ENCODE measurements at regions not wholly inside any gene's neighbourhood (a gene's known extent, or its start where the extent isn't known, plus 50 kb on each side); places are given as distances from the start of the nearest gene placed in this dataset.

DNA sequence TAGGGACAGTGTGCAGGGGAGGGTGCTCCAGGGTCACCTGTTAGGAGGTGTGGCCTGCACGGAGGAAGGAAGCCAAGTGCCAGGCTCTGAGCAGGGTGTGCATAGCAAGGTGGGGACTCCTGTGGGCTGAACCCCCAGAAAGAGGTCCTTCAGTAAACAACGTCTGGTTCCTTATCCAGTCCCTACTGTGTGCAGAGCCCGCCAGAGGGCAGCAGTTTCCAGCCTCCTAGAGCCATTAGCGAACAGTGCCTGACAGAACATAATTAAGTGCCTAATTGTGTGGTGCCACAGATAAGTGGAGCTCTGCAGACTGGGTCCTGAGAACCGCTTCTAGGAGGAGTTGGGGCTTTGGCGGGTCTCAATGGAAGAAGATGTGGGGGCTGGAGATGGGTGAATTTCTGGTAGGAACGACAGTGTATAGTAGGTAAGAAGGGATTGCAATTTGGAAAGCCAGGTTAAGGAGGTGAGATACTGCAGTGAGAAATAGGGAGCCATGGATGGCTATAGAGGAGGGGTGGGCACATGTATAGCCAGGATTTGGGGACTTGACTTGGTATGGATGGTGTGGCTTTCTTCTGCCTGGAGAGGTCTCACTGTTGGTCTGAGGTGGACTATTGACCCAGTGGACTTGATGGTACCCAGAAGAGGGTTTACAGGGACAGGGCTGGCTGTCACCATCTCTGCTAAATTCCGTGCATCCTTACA, 323.1 kb downstream of the ZNF536 start:
- Histone ChIP-seq H3K9me3 (ENCODE audit: control insufficient read depth, insufficient read depth, low read length) (no peaks in the 10 kb centered on the region), H3K36me3 (ENCODE audit: insufficient read depth, low read length) (no peaks in the 10 kb centered on the region), H3K9ac (ENCODE audit: low read depth, low read length) (no peak overlapping the region), H3K4me1 (ENCODE audit: insufficient read depth, low read length) (peaks cover 10% of the 10 kb centered on the region)

DNA sequence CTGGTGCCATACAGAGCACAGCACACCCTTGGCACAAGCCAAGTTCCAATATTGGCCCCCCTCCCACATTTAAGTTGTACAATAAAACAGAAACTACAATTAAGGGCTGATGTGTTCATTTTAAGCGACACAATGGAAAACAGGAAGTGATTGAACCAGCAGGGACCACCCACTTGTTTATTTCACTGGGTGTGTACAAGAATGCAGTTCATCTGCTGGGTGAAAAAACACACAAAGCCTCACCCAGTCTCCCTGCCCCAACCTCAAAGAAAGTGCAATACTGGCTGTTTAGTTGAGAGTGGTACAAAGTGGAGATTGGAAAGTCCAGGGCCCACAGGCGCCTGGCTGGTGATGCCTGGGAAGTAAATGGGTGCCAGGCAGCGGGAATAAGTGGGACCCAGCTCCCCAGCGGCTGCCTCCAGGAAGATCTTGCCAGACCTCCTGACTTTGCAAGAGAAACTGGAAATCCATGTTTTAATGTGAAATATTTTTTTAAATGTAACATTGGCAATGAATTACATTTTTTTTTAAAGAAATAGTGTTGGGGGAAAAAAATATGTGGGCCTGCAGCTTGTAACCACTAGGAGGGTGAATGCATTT, 322.1 kb downstream of the ZNF536 start:
- Histone ChIP-seq H3K9me3 (ENCODE audit: control insufficient read depth, insufficient read depth, low read length) (no peaks in the 10 kb centered on the region), H3K36me3 (ENCODE audit: insufficient read depth, low read length) (no peaks in the 10 kb centered on the region), H3K9ac (ENCODE audit: low read depth, low read length) (no peak overlapping the region), H3K4me1 (ENCODE audit: insufficient read depth, low read length) (peaks cover 10% of the 10 kb centered on the region)

DNA sequence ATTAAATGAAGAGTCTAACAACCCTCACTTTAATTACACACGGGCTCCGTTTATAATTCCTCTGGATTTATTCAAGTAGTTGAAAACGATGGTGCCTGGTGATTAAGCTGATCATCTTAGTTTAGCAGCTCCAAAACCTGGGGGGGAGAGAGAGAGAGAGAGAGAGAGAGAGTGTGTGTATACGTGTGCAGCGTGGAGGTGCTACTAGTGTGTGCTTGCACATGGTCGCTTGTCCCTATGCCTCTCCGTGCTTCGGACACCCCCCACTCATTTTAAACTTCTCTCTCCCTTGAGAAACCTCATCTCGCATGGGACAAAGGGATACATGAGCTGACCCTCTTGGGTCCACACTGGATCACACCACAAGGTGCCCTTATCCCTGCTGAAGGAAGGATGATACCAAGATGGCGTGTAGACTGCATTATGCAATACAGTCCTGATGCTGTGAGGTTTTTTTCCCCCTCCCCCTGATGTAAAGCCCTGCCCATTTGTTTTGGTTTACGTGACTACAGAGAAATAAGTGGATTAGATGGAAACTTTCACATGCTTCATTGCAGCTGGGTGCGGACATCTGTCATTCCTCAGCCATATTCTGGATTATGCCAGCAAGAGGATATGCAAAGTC, 320.8 kb downstream of the ZNF536 start:
- Histone ChIP-seq H3K9ac (ENCODE audit: low read depth, low read length) (no peak overlapping the region), H3K9me3 (ENCODE audit: control insufficient read depth, insufficient read depth, low read length) (no peaks in the 10 kb centered on the region), H3K4me1 (ENCODE audit: insufficient read depth, low read length) (peaks cover 10% of the 10 kb centered on the region), H3K36me3 (ENCODE audit: insufficient read depth, low read length) (no peaks in the 10 kb centered on the region)

DNA sequence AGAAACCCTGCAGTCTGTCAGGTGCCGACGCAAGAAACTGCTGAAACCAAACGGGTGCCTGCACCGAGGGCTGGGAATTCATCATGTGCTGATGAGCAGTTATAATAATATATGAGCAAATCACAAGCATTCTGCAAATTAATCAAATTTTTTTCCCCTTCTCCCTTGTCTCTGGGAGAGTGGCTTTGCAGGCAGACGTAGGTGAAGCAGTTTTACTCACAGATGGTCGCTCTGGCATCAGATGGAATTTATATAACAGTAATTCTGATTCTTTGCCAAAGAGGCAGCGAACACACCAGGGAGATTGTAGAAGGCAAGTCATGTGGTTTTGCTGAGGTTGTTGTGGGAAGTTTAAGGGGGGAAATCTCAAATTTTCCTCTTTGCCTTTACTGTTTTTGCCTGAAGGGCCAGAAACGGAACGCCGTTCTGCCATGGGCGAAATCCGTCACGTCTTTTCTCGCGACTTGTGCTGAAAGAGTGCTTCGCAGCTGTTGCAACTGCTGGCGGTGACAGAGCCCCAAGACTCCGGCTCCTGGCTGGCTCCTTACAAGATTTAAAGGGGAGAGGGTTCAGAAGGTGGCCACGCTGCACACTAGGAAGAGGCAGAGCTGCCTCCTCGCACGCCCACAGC, 320.1 kb downstream of the ZNF536 start:
- Histone ChIP-seq H3K36me3 (ENCODE audit: insufficient read depth, low read length) (no peaks in the 10 kb centered on the region), H3K4me1 (ENCODE audit: insufficient read depth, low read length) (peaks cover 10% of the 10 kb centered on the region), H3K9ac (ENCODE audit: low read depth, low read length) (no peak overlapping the region), H3K9me3 (ENCODE audit: control insufficient read depth, insufficient read depth, low read length) (no peaks in the 10 kb centered on the region)

DNA sequence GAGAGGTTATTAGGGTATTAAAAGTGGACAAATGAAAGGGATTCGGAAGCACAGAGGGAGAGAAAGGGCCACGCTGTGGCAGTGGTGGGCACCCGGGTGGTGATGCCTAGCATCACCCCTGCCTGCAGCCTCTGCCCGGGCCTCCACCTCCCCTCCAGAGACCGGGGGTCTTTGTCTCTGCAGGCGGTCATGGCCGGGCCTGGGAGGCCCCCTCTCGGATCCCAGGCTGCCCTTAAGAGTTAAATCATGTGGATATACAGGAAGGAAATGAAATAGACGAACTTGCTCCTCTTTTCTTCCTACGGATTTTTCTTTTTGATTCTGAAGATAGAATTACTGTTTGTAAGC, 319.6 kb downstream of the ZNF536 start:
- Histone ChIP-seq H3K4me1 (ENCODE audit: insufficient read depth, low read length) (peaks cover 11% of the 10 kb centered on the region), H3K9me3 (ENCODE audit: control insufficient read depth, insufficient read depth, low read length) (no peaks in the 10 kb centered on the region), H3K9ac (ENCODE audit: low read depth, low read length) (no peak overlapping the region), H3K36me3 (ENCODE audit: insufficient read depth, low read length) (no peaks in the 10 kb centered on the region)

DNA sequence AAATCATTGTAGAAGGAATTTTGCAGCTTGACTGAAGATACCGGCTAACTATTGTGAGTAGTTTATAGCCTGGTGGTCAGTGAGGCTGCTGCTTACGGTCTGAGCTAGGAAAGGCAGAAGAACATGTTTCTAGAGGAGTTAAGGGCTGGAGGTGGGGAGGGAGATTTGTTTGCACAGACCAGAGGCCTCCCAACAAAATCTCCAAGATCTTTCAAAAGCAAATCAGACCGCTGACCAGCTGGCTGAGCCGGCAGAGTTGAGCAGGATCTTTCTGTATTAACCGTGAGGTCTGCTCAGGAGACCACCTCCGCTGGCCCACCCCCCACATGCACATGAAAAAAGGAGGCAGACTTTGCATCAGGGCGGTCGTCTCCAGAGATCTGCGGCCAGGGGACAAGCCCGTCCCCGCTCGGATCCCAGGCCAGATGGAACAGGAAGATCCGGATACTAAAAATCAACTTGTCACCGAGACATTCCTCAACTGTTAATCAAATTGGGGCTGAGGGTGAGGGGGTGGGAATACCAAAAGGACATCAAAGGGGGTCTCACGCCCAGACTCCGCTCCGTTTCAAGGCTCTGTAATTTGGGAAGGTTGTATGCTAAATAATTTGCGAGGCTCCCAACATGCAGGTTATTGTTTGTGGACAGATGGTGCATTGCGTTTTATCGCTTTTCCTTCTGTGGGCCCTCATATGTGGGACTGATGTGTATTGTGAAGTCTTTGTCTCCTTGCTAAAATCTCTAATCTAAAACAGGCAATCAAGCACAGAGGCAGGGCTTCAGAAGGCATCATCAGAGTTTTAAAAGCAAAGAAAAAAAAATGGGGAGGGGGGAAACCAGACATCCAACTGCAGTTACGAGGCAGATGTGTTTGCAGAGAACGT, 319.0 kb downstream of the ZNF536 start:
- Histone ChIP-seq H3K36me3 (ENCODE audit: insufficient read depth, low read length) (no peaks in the 10 kb centered on the region), H3K9ac (ENCODE audit: low read depth, low read length) (no peak overlapping the region; the same call in none of the 2 replicates), H3K4me1 (ENCODE audit: insufficient read depth, low read length) (peaks cover 14% of the 10 kb centered on the region), H3K9me3 (ENCODE audit: control insufficient read depth, insufficient read depth, low read length) (no peaks in the 10 kb centered on the region)

DNA sequence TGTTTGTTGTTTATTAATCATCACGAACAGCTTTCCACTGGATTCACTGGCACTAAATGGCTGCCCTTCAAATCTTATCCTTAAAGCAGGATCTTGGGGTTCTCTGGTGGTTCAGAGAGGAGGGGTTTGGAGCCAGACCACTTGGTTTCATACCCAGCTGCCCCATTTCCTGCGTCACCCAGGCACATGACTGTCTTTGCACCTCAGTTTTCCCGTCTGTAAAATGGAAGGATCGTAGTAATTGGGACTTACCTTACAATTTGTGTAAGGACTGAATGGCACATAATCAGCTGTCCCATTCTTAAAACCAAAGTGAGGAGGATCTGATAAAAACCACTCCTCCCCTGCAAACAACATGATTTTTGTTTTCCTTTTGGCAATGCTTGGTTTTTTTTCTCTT, 318.3 kb downstream of the ZNF536 start:
- Histone ChIP-seq H3K9ac (ENCODE audit: low read depth, low read length) (no peak overlapping the region), H3K36me3 (ENCODE audit: insufficient read depth, low read length) (no peaks in the 10 kb centered on the region), H3K4me1 (ENCODE audit: insufficient read depth, low read length) (peaks cover 14% of the 10 kb centered on the region), H3K9me3 (ENCODE audit: control insufficient read depth, insufficient read depth, low read length) (no peaks in the 10 kb centered on the region)

DNA sequence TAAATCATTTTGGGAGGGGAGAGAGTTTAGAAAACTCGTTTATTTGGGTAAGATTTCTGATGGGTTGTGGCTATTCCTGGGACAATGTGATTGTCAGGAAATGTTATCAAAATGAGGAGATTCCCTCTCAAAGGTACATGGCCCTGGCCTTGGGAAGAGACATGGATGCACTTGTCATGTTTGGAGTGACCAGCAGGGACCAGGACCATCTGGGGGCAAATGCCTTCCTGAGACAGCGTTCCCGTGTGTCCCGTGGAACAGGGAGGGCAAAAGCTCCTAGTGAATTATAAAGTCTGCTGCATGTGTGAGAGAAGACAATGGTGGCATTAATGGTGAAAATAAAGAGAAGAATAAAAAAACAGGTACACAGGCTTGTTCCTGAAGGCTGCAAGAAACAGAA, 317.3 kb downstream of the ZNF536 start:
- Histone ChIP-seq H3K9ac (ENCODE audit: low read depth, low read length) (no peak overlapping the region), H3K36me3 (ENCODE audit: insufficient read depth, low read length) (no peaks in the 10 kb centered on the region), H3K9me3 (ENCODE audit: control insufficient read depth, insufficient read depth, low read length) (no peaks in the 10 kb centered on the region), H3K4me1 (ENCODE audit: insufficient read depth, low read length) (peaks cover 14% of the 10 kb centered on the region)

DNA sequence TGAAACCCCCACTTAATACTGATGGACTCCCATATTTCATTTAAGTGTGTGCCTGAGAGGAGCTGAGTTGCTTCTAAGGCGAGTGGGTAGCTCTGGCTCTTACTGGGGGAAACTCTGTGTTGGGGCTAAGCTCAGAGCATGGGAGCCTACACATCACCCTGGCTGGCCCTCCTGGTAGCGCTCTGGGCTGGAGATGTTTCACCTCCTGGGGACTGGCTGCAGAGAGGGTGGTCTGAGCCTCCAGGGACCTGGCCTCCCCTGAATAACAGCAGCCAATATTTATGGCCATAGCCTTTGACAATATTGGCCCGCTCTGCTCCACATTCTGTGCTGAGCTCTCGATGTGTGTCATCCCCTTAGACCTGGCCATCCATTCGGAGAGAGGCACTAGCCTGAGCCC, 316.5 kb downstream of the ZNF536 start:
- H3K9ac ChIP-seq (ENCODE audit: low read depth, low read length): no peak overlapping the region
- H3K4me1 ChIP-seq (ENCODE audit: insufficient read depth, low read length): peaks cover 14% of the 10 kb centered on the region
- H3K9me3 ChIP-seq (ENCODE audit: control insufficient read depth, insufficient read depth, low read length): no peaks in the 10 kb centered on the region
- H3K36me3 ChIP-seq (ENCODE audit: insufficient read depth, low read length): no peaks in the 10 kb centered on the region

DNA sequence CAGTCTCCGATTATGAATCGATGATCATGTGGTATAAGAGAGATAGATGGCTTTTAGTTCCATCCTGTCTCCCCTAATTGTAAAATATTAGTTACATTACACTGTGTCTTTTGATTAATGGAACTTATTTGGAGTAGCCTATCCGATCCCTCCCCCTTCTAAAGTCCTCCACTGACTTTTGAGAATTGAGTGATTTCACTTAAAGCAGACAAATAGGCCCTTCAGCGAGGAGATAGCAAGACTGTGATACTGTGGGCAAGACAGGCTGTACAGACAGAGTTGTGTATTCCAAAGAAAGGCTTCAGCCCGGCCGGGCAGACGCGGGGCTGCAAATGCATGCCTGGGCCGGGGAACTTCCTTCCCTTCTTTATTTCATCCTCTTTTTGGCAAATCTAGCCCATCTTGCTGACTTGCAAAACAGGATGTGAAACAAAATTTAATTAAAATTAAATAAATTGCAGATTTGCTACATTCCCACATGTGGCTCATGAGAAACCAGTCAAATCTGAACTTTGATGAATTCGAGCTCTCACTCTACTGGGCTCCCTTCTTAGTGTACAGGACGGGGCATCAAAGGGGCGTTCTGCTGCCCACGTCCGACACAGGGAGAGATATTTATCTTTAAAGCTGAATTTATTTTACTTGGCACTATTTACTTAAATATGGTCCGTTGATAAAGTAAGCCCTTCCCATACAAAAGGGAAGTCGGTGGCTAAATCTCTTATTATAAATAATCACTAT, 314.8 kb downstream of the ZNF536 start:
- no peak overlapping the region for H3K9ac ChIP-seq (ENCODE audit: low read depth, low read length)
- H3K9me3 ChIP-seq (ENCODE audit: control insufficient read depth, insufficient read depth, low read length): no peaks in the 10 kb centered on the region
- peaks cover 14% of the 10 kb centered on the region for H3K4me1 ChIP-seq (ENCODE audit: insufficient read depth, low read length)
- no peaks in the 10 kb centered on the region for H3K36me3 ChIP-seq (ENCODE audit: insufficient read depth, low read length)

DNA sequence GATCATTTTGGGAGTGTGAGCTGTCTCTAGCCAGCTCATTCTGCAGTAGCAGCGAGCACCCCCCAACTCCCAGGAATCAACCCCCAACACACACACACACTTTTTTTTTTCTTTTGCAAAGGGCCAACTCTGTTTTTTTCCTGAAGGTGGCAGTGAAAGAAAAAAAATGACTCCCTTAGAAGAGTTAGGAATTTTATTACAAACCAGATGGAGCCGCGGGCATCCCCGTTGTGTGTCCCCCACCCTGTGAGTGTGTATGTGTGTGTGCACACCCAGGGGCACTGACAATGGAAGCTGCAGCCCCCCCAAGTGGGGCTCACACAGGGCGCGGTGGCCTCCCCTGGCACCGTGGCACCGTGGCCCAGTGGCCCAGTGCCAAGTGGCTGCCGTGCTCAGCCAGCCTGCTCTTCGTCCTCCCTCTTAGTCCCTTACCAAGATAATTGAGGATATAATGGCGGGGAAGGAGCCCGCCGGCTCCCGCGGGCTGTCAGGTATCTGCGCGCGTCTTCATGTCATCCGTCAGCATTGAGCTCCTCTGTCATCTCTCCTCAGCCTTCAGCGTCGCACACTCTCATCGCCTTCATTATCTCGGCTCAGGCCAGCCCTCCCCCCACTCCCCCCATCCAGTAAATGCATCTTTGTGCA, 314.1 kb downstream of the ZNF536 start:
- no peaks in the 10 kb centered on the region for H3K36me3 ChIP-seq (ENCODE audit: insufficient read depth, low read length)
- no peaks in the 10 kb centered on the region for H3K9me3 ChIP-seq (ENCODE audit: control insufficient read depth, insufficient read depth, low read length)
- peaks cover 10% of the 10 kb centered on the region for H3K4me1 ChIP-seq (ENCODE audit: insufficient read depth, low read length)
- H3K9ac ChIP-seq (ENCODE audit: low read depth, low read length): no peak overlapping the region

DNA sequence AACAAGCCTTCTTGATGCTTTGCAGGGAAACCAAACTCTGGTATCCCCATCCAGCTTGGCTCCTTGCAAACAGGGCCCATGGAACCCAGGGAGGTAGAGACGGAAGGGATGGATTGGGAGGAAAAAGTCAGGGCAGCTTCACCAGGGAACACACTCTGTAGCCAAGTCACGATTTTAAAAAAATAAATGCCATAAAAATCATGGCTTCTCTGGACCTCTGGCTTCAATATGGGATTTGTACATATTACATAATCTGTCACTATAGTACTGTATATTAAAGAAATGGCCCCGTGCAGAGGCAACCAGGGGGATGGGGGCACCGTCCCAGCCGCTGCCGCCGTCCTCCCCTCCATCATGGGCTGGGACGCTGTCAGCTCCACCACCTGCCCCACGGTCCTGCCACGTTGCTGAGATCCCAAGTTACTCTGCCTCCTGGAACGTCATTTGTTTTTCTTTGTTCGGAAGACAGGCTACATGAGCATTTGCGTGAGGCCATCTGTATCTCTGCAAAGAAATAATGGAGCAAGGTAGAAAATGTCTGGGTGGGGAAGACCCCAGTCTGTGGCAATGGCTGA, 313.3 kb downstream of the ZNF536 start:
- Histone ChIP-seq H3K4me1 (ENCODE audit: insufficient read depth, low read length) (peaks cover 4% of the 10 kb centered on the region; the same call in 1 of the 2 replicates), H3K9me3 (ENCODE audit: control insufficient read depth, insufficient read depth, low read length) (no peaks in the 10 kb centered on the region), H3K9ac (ENCODE audit: low read depth, low read length) (no peak overlapping the region), H3K36me3 (ENCODE audit: insufficient read depth, low read length) (no peaks in the 10 kb centered on the region)

DNA sequence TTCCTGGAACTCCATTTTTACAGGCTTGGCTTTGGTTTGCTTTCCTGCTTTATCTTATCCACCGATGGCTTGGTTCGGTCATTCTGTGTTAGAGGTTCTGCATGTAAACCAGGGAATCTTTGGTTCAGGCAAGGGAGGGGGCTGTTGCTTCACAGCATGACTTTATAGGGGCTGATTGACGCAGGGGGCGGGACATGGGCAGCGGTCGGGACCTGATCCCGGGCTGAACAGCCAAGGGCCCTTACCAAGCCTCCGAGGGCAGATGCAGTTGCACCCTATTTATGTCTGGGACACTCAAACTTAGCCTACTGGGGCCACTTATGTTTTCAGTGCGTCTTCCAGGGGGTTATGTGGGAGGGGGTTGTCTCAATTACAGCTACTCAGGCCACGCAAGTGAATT, 312.4 kb downstream of the ZNF536 start:
- Histone ChIP-seq H3K36me3 (ENCODE audit: insufficient read depth, low read length) (no peaks in the 10 kb centered on the region), H3K4me1 (ENCODE audit: insufficient read depth, low read length) (0 out of 2 replicates have a peak, but pooled peaks cover 4% of the 10 kb centered on the region), H3K9ac (ENCODE audit: low read depth, low read length) (no peak overlapping the region), H3K9me3 (ENCODE audit: control insufficient read depth, insufficient read depth, low read length) (no peaks in the 10 kb centered on the region)

Data from ES-I3 (cell line).